Hepatocyte (in vitro differentiated cells): ENCODE measurements at regions not wholly inside any gene's neighbourhood (a gene's known extent, or its start where the extent isn't known, plus 50 kb on each side); places are given as distances from the start of the nearest gene placed in this dataset.

Experiments used
- EZH2 ChIP-seq: fragments of 200-600 bp; sonication (generic); IDR thresholded peaks from 2 replicates; pipeline ENCODE4 v1.6.1; 2016; ENCODE audit warnings: antibody characterized with exemption, mild to moderate bottlenecking, borderline replicate concordance
- EZH2phosphoT487 ChIP-seq: fragments of 200-600 bp; sonication (generic); IDR thresholded peaks from one replicate; pipeline ENCODE4 v1.6.1; 2018; ENCODE audit warnings: antibody characterized with exemption, mild to moderate bottlenecking, low read depth, moderate library complexity; ENCODE audit not compliant: unreplicated experiment, severe bottlenecking
- TF ChIP-seq, protein P1 (sequence below): fragments of 200-600 bp; sonication (generic); IDR thresholded peaks from 2 replicates; pipeline ENCODE4 v1.5.1; 2016; ENCODE audit warnings: antibody characterized with exemption, mild to moderate bottlenecking; ENCODE audit not compliant: poor library complexity

DNA sequence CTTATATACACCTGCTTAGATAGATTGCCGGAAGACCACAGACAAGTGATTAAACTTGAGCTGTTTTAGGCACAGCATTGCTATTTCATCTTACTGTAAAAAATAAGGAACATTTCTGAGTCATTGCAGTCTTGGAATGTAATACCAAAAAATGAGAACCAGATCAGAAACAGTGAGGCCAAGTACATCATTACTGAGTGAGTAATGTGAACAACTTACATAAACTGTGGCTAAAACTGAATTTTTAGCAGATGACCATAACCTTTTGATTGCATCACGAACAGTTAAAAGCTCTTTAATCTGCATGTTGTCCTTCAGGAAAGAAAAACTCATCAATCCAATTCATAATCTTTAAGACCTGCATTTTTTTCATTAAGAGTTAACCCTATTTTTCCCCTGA is 157.1 kb upstream of the FGF10 start:
- TF ChIP-seq, protein P1, sequence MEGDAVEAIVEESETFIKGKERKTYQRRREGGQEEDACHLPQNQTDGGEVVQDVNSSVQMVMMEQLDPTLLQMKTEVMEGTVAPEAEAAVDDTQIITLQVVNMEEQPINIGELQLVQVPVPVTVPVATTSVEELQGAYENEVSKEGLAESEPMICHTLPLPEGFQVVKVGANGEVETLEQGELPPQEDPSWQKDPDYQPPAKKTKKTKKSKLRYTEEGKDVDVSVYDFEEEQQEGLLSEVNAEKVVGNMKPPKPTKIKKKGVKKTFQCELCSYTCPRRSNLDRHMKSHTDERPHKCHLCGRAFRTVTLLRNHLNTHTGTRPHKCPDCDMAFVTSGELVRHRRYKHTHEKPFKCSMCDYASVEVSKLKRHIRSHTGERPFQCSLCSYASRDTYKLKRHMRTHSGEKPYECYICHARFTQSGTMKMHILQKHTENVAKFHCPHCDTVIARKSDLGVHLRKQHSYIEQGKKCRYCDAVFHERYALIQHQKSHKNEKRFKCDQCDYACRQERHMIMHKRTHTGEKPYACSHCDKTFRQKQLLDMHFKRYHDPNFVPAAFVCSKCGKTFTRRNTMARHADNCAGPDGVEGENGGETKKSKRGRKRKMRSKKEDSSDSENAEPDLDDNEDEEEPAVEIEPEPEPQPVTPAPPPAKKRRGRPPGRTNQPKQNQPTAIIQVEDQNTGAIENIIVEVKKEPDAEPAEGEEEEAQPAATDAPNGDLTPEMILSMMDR: no peak
- TF ChIP-seq EZH2 (no peak), EZH2phosphoT487 (no peak)
